ENCODE measurements at regions not wholly inside any gene's neighbourhood (a gene's known extent, or its start where the extent isn't known, plus 50 kb on each side); places are given as distances from the start of the nearest gene placed in this dataset.

DNA sequence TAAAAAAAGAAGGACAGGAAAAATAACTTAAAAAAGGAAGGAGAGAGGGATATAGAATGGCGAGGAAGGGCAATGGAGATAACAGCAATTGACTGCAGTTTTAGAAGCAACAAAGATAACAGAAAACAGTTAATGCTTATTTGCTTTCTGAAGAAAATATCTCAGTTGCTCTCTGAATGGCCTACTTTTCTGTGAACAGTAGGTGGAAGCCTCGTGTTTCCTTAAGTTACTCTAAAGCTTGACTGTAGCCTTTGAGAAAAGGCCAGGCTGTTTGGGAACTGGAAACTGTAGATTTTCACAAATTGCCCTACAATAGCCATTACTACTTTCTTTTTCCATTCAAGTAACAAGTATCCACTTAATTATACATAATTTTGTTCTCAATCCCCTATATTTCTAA is 404.5 kb downstream of the YTHDC2 start:
- no peak for DNase-seq

DNA sequence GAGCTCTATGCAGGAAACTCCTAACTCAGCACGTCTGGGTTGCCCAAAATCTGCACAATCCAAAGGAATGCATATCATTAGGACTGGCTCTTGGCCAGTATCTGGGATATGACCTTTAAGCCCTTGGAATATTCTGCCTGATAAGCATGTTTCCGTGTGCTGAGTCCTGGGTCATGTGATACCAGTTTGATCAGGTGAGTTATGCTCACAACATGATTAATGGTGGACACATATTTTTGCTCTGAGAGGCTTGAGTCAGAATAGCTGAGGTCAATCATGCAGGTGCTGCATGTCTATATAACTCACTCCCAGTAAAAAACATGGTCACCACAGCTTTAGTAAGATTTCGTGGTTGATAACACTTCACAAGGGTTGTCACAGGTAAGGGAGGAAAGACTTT is 408.8 kb downstream of the YTHDC2 start:
- no peak for DNase-seq

DNA sequence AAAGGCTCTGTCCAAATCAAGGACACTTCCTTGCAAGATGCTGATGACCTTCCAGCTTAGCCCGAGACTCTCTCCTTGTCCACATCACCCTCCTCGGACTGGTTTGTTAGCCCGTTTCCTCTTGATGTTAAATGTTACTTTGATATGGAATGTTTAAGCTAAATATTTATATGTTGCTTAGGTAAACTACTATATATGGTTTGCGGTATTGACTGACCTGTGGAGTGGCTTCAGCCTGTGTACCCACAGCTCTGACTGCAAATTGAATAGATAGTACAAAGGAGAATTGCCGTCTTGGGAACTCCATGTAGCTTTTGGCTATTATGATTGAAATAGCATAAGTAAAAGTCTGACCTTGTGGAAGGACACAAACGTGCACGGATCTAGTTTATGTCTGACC is 422.0 kb downstream of the YTHDC2 start:
- DNase-seq = no peak

DNA sequence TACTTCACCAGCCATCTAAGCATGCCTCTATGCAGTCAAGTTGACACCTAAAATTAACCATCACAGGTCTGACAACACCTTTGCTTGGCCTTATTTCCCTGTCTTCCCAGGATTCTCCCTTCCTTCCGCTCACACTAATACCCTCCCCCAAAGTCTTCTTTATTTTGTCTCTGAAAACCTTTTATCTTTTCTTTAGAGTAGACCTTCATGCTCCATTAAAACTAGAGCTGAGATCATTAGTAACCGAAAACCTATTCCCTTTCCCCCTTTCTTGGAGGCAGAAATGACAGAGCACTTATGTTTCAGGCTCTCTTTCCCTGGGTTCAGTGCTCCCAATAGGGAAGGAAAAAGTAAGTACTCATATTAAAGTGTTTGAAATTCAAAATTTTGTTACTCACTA is 423.8 kb downstream of the YTHDC2 start:
- no peak for DNase-seq

DNA sequence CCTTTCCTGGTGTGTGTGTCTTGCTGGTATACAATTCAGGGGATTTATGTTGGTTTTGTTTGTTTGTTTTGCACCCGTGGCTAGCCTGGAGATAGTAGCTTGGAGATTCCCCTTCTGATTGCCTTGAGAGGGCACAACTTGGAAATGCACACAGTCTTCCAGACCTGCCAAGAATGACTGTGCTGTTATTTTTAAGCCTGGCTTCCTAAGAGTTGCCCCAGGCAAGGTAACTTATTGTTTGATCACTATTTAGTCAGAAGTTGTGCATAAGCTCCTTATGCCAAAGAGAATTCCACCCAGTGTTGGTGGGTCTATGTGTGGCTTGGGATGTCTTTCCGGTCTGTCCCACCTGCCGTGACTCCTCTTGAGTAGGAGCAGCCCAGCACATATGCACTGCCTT is 421.9 kb upstream of the KCNN2 start:
- DNase-seq = no peak

DNA sequence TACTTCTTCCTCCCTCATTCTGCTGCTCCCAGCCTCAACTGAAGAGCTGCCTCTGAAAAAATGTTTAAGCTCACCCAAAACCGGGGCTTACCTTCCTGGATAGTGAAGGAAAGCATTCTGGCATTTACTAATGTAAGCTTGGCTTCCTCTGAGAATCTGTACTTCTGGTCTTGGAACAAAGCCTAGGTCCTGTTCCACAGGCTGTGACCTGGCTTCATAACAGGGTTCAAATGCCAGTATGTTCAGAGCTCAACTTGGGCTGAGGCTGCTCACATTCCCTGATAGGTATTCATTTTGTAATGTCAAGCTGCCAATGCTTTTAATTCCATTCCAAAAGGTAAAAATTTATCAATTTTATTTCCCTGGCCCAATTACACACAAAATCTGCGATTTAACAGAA is 411.7 kb upstream of the KCNN2 start:
- DNase-seq = no peak

DNA sequence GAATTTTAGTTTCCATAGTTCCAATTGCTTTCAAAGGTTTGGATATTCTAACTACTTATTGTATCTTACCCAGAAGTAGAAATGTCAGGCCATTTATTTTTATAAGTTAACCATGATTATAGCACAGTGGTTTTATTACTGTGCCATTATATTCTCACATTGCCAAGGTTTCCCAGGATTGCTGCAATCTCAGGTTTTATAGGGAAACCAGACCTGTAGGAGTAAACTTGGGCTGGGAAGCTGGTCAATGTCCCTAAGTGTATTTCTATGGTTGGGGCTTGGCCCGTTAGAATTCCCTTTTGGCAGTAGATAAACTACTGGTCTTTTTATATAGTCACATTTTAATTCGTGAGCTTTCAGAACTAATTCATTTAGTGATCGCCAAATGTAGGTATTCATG is 396.6 kb upstream of the KCNN2 start:
- DNase-seq = no peak

DNA sequence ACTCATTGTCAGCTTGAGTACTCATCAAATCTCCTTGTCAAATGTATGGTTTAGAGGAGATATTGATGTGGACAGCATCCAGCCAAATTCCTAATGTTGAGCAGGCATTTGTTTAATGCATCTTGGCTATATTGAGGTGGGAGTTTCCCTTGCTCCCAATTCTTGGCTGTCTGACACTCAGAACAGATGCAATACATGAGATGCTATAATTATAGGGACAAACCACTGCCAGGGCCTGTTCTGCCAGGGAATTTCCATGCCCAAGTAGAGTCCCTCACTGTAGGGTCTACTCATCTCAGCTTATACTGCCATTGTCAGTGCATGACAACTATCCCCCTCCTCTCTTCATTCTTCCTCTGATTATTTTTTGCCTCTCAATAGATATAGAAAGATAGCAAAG is 392.0 kb upstream of the KCNN2 start:
- no peak for DNase-seq

DNA sequence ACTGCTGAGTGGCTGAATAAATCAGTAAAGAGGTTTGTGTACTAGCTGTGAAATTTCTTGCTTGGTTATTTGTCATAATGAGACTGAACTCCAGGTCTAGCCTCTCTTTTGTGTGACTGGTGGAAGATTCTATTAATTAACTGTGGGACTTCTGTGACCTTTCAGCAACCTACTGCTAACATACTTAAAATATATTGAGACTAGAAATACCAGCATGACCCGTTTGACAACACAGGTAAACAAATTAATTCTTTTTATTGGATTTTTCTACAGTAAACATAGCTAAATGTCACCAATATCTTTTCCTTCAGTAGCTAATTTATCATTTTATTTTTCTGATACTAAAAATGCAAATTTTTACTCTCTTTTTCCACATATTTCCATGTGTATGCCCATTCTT is 390.4 kb upstream of the KCNN2 start:
- no peak for DNase-seq

DNA sequence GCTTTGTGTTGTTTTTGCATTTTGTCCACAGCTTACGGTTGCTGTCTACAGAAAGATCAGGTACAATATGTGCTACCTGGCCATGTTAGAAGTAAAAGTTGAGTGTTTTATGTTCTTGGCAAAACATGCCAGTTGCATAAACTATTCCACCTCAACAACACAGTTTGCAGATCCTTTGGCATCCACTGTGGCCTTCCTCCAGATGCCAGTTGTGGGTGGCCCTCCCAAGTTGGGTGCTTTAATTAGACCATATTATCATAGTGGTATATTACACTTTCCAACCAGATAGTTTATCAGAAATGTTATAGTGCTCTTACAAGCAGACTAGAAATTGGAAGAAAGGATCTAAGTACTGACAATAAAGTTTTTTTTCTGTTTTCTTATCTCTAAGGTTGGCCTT is 386.9 kb upstream of the KCNN2 start:
- DNase-seq = no peak

DNA sequence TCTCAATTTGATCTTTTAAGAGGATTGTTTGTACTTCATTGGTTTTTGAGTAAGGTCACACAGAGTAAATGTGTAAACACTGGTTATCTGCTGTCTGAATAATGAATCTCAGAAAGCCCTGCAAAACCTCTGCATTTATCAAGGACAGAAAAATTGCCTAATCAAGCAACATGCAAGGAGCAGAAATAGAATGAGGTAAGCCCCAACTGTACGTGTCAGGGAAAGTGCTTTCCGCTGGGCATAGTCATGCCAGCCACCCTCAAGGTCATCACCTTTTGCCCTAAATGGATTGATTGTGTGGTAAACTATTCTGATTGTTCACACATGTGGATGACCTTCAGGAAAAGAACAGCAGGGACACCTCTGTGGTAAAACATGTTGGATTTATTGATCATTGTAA is 376.9 kb upstream of the KCNN2 start:
- no peak for DNase-seq

DNA sequence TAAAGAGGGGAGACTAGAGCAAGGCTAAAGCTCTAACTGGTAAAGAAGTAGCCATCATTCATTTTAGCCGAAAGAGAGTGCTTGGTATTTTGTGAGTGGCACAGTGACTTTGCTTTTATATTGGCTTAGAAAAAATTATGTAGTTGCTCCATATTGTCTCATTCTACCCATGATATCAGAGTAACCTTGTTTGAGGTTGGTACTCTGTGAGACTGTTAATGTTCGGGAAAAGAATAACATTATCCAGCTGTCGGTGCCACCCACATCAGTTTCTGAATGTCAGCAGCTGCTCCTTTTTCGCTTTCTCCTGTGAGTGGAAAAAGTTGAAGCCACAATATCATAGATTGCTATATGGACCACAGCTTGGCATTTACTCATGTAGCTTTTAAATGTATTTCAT is 376.4 kb upstream of the KCNN2 start:
- no peak for DNase-seq

DNA sequence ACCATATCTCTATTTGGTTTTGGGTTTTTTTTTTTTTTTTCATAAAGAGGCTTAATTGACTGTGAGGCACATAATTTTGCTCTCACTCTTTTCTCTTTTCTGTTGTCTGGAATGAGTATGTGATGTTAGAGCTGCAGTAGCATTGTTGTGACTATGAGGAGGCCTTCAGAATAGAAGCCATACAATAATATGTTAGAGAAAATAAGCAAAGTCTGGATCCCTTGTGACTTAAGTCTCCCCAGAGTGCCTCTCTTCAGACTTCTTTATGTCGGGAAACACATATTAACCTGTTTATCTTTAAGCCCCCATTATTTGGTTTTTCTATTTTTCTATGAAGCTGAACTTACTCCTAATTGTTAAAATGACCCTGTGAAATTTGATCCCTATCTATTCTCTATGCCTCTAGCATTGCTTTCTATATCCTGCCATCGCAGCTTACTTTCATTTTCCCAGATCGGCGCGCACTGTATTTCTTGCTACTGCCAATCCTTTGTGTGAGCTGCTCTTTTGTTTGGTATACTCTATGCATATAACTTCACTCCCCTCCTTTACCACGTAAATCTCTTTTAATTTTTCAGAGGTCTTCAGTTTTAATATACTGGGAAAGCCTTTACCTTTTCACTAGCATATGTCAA is 372.5 kb upstream of the KCNN2 start:
- no peak for DNase-seq

DNA sequence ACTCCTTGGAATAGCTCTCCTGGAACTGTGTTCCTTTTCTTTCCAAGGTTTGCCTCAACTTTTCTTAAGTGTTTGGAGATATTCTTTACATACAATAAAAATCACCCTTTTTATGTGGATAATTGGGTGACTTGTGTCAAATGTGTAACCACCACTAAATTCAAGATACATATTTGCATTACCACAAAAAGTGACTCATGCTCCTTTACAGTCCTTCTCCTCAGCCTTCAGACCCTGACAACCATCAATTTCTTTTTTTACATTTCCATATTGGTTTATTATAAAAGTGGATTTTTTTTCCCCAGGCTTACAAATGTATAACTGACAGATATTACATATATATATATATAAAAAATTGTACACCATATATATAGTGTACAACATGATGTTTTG is 372.0 kb upstream of the KCNN2 start:
- DNase-seq = no peak

DNA sequence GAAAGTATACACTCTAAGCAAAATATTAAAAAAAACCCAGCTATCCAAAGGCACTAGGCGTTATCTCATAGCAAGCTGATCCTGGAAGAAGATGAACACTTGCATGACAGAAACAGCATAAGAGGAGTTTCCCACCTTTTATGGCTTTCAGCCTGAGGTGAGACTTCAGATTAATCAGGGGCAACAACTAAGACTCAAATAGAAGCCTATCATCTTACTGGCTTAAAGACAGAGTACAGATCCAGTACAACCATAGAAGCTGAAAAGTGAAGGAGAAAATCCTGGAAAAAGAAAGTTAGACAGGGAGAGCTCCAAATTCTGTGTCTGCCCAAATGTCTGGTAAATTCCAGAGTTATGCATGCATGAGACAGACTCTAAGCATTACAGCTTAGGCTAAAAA is 360.8 kb upstream of the KCNN2 start:
- no peak for DNase-seq

DNA sequence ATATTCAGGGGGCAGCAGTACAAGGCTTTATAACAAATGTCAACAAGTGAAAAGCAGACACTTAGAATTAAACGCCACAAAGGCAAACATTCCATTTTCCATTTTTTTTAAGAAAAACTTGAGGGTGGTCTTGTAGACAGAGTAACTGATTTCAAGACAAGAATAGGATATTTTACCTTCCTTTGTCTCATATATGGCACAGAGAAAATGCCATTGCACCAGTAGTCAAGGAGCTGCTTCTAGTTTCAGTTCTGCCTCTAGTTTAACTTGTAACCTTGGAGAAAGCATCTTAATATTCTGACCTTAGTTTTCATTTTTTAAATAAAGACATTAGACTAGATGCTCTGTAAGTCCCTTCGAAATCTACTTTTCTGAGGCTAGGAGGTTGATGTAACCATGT is 355.3 kb upstream of the KCNN2 start:
- DNase-seq = no peak

DNA sequence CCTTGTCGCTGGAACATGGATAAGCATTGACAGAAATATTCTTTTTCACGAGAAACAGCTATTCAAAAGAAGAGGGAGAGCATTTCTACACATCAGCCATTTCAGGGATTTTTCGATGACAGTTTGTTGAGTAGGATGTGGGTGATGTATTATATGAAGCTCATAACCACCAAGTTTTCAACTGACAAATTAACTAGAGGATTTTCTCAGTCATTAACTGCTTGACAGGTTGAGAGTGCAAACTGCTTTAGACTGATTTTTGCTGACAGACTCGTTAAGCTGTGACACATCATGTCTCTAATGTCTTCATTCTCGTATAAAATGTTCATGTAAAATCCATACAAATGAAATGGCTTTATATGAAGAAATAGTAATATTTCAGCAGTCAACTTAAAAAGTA is 354.2 kb upstream of the KCNN2 start:
- no peak for DNase-seq

DNA sequence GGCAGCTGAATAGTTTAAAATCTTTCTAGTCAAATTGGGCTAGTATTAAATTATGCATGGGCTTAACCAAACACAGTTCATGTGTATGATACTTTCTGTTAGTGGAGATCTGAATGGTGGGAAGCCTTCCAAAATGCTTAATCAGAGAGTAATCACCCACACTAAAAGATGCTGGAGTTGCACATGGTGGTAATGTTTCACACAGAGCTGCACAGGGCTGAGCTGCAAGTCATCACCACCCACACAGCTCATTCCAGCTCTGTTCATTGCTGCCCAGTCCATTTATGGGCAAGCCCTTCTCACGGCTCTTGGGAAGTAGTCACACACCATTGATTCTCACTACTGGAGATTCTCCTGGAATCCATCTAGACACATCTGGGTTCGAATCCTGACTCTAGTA is 351.5 kb upstream of the KCNN2 start:
- DNase-seq = no peak

DNA sequence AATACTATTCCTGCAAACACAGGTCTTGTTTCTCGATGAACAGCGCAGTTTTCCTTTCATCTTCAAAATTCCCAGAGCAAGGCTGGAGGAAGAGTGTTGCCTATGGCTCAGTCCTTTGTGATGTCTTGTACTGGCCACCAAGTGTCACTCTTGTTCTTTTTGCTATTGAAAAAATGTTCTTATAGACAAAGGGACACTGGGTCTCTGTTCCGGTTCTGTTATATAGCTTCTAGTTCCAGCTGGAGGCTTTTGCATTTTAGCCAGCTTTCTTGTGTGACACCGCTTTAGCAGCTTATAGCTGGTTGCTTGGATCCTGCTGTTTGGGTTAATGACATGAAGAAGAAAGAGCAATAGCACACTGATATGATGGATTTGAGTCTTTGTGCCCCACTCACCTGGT is 343.7 kb upstream of the KCNN2 start:
- DNase-seq = no peak

DNA sequence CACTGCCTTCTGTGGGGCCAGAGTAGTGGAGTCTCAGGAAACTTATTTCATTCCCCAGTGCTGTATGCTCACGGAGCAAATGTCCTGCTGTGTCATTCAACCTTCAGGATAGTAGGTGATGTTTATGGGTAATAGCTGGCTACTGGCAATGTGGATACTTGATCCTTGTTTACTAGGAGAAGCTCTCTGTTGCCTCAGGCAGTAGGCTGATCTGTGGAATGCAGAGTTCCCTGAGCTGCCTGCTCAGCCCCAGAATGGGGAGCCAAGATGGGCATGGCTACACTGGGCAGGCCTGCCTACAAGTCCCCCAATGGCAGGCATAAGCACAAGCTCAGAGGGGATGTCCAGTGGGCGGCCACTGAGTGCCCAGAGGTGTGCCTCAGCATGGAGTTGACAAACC is 323.1 kb upstream of the KCNN2 start:
- no peak for DNase-seq

DNA sequence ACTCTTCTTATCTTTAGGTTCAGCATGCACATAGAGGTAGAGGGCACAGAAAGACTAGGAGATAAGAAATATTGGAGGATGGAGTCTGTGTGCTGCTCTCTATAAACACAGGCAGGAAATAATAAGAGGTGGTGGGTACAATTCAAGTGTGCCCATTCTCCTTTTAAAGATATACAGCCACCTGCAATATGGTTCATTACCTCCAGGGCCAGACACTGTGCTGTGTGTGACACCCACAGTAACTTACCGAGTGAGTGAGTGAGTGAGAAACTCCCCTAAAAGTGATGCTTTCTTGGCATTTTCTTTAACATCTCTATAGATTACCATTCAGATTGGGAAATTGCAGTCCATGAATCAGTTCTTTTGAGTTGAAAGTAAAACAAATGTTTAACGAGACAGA is 311.8 kb upstream of the KCNN2 start:
- DNase-seq = no peak

DNA sequence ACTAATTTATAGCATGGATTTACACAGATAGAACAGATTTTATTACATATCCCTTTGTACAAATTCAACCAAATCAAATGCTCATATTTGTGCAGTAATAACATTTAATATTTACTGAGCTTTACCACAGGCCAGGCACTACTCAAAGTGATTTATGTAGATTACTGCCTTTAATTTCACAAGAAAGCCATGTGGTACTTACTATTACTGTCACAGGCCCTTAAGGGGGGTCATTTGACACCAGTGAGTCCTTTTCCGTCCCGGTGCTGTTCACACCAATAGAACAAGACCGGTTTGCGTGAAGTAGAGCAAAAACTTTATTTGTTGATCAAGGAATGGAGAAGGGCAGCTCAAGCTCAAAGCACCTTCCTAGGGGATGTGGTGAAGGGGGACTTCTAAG is 308.5 kb upstream of the KCNN2 start:
- no peak for DNase-seq

DNA sequence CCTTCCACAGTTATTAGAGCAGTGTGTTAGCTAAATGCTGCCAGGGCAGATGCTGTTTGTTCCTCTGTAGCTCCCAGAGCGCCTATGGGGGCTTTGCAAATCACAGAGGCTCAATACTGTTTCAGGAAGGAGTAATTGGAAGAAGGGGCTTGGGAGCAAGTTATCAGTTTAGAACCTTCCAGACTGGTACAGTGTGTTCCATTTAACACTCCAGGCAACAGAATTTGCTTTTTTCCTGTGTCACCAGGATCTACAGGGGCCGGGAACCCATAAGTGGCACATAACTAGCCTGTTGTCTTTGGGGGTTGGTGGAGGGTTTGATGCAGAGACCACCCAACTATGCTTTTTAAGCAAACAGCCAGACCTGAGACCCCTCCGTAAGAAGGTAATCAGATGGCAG is 307.3 kb upstream of the KCNN2 start:
- no peak for DNase-seq

DNA sequence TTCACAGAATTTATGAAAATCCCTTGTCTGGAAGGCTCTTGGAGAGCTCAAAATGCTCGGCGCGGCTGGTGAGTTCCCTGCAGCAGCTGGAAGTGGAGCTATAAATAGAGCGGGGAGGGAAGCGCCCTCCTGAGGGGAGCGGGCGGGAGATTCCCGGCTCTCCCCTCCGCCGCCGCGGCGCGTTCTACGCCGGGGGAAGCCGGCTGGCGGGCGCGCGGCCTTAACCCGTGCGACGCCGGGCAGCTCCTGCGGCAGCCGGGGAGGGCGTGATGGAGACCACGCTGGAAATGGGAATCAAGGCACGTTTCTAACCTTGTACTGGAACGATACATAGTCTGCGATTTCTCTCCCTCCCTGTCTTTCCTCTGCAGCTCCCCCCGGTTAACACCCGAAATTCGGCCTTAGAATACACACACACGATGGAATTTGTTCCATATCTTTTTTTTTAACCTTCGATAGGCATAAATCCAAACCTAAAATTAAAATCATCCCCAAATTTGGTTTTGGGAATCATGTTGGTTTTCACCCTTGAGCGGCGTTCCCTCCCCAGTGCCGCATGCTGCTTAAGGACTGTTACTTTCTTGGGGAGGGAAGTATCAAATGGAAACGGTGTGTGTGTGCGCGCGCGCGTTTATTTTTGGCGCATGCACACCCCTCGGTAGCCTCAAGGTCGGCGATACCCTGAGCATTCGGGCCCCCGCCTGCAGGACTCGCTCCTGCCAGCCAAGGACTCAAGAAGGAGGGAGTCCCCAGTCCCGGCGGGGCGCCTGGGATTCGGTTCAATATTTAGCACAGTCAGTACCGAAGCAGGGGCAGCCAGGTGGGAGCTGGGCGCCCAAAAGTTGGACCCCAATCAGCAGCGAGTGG is 306.3 kb upstream of the KCNN2 start:
- DNase-seq = no peak

DNA sequence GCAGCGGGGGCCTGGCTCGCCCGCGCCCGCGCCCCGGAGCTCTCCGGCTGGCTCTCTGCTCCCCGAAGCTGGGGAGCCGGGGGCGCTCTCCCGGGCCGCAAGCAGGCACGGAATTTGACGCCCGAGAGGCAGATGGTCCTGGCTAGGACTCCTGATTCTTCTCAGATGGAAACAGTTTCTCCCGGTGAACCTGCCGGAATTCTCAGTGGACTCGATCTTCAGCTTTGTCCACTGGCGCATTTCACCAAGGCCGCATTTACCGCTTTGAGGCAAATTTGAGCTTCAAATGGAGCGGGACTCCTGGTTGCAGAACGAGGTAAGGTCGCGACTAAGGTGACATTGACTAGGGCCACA is 305.7 kb upstream of the KCNN2 start:
- DNase-seq = no peak

Measured in activated CD8-positive, alpha-beta memory T cell treated with anti-CD3 and anti-CD28 coated beads, Interleukin-2, amount 50 U/mL, for 4 hours (primary cell).